Endothelial cell of umbilical vein (primary cell): ENCODE measurements at regions not wholly inside any gene's neighbourhood (a gene's known extent, or its start where the extent isn't known, plus 50 kb on each side); places are given as distances from the start of the nearest gene placed in this dataset.

ENCODE experiments used
- BruUV-seq: library from RNA; stranded (reverse); fragments of 400-500 nt; replicated peaks from 2 replicates; lab custom pipeline; 2021; lab: Mats Ljungman, UMichigan
- CTCF ChIA-PET: fragments of 300-600, 350-600 bp; sonication (Branson Sonifier 250); formaldehyde crosslinking; loops from one replicate; lab custom pipeline; 2021; ENCODE audit warnings: antibody characterized with exemption, inconsistent platforms; lab: Charles Lee
- POLR2A ChIA-PET: fragments of 300-600, 350-600 bp; sonication (Branson Sonifier 250); formaldehyde crosslinking; loops from one replicate; lab custom pipeline; 2021; ENCODE audit warnings: antibody characterized with exemption, inconsistent platforms; lab: Charles Lee
- DNase-seq: peaks from one replicate; pipeline ENCODE4 v3.0.0-alpha.2; 2011; ENCODE audit warnings: low read depth, low spot score
- FAIRE-seq: peaks from 2 replicates; lab custom pipeline; 2011; peaks lifted over from hg19 to GRCh38; lab: Jason Lieb, UNC
- H2AFZ ChIP-seq: 2 replicates; pipeline ENCODE4 v1.6.0; 2012; ENCODE audit warnings: low read depth, low read length, control low read depth, inconsistent platforms
- H3K27ac ChIP-seq: 2 replicates; pipeline ENCODE4 v1.5.1; 2011; ENCODE audit warnings: low read depth, mild to moderate bottlenecking, control low read depth, low read length, moderate library complexity; ENCODE audit not compliant: insufficient read depth
- H3K27me3 ChIP-seq, 2 experiments: 2 replicates each; pipeline versions ENCODE4 v1.6.0 to v1.6.1; 2011; ENCODE audit warnings: low read length in 2 of 2, mixed read lengths in 1 of 2; ENCODE audit not compliant: control insufficient read depth in 2 of 2, insufficient read depth in 2 of 2
- H3K36me3 ChIP-seq, 2 experiments: 2 replicates in 1 of 2; 3 replicates in 1 of 2; pipeline ENCODE4 v1.5.1; 2011; ENCODE audit warnings: low read length in 2 of 2, mild to moderate bottlenecking in 1 of 2, moderate library complexity in 1 of 2; ENCODE audit not compliant: control insufficient read depth in 2 of 2, insufficient read depth in 2 of 2; ENCODE audit errors: extremely low read depth in 1 of 2
- H3K4me1 ChIP-seq: 3 replicates; pipeline ENCODE4 v1.5.1; 2011; ENCODE audit warnings: mild to moderate bottlenecking, low read length; ENCODE audit not compliant: control insufficient read depth, insufficient read depth; ENCODE audit errors: extremely low read depth
- H3K4me2 ChIP-seq: 2 replicates; pipeline ENCODE4 v1.6.1; 2011; ENCODE audit warnings: low read length, control low read depth, mixed read lengths; ENCODE audit not compliant: insufficient read depth
- H3K4me3 ChIP-seq, 3 experiments: fragments of 200-600 bp in 1 of 3; sonication (generic), shearing (Covaris generic) in 1 of 3; replicated peaks in 1 of 3; 2 replicates each; pipeline ENCODE4 v1.5.1; 2011 to 2016; ENCODE audit warnings: control low read depth in 3 of 3, low read length in 3 of 3, mild to moderate bottlenecking in 2 of 3, inconsistent platforms in 1 of 3, low read depth in 1 of 3, moderate library complexity in 1 of 3; ENCODE audit not compliant: insufficient read depth in 1 of 3
- H3K79me2 ChIP-seq: 2 replicates; pipeline ENCODE4 v1.6.0; 2012; ENCODE audit warnings: low read length, inconsistent platforms; ENCODE audit not compliant: control insufficient read depth, insufficient read depth
- H3K9ac ChIP-seq: replicated peaks from 2 replicates; pipeline ENCODE3; 2011; ENCODE audit warnings: low read length, control low read depth; ENCODE audit not compliant: insufficient read depth; ENCODE audit errors: extremely low read depth
- H3K9me1 ChIP-seq: replicated peaks from 3 replicates; pipeline ENCODE4 v1.6.0; 2011; ENCODE audit warnings: mild to moderate bottlenecking, low read length; ENCODE audit not compliant: control insufficient read depth, insufficient read depth; ENCODE audit errors: extremely low read depth
- H3K9me3 ChIP-seq: replicated peaks from 2 replicates; pipeline ENCODE4 v1.5.1; 2012; ENCODE audit warnings: low read length, inconsistent platforms; ENCODE audit not compliant: control insufficient read depth, insufficient read depth
- H4K20me1 ChIP-seq: replicated peaks from 2 replicates; pipeline ENCODE3; 2011; ENCODE audit warnings: mild to moderate bottlenecking, low read length; ENCODE audit not compliant: control insufficient read depth, insufficient read depth; ENCODE audit errors: extremely low read depth
- EZH2 ChIP-seq: IDR thresholded peaks from 2 replicates; pipeline ENCODE4 v1.6.1; 2012; ENCODE audit warnings: borderline replicate concordance, low read depth, mild to moderate bottlenecking, moderate library complexity, low read length, inconsistent platforms; ENCODE audit not compliant: severe bottlenecking
- FOS ChIP-seq: IDR thresholded peaks from 2 replicates; pipeline ENCODE4 v1.6.1; 2011; ENCODE audit warnings: mild to moderate bottlenecking, low read length, moderate library complexity, borderline replicate concordance; ENCODE audit not compliant: insufficient read depth
- GATA2 ChIP-seq: IDR thresholded peaks from 2 replicates; pipeline ENCODE4 v1.7.0; 2011; ENCODE audit warnings: low read depth, mild to moderate bottlenecking, moderate library complexity, mixed read lengths, low read length; ENCODE audit not compliant: insufficient read length, insufficient read depth
- JUN ChIP-seq: IDR thresholded peaks from 2 replicates; pipeline ENCODE4 v1.6.1; 2011; ENCODE audit warnings: borderline replicate concordance, low read depth; ENCODE audit not compliant: insufficient read length, insufficient read depth
- MYC ChIP-seq: IDR thresholded peaks from one replicate; pipeline ENCODE4 v1.6.1; 2011; ENCODE audit warnings: mild to moderate bottlenecking, low read depth, low read length
- POLR2A ChIP-seq: IDR thresholded peaks from 2 replicates; pipeline ENCODE4 v1.6.1; 2012; ENCODE audit warnings: low read depth, mild to moderate bottlenecking, control low read depth, low read length
- POLR2AphosphoS5 ChIP-seq: IDR thresholded peaks from 2 replicates; pipeline ENCODE4 v1.6.1; 2012; ENCODE audit warnings: low read depth, mild to moderate bottlenecking, control low read depth, low read length, moderate library complexity; ENCODE audit not compliant: insufficient read depth
- dilution Hi-C: fragments of 300-500 bp; cut with MboI; formaldehyde crosslinking; loops from one replicate; pipeline ENCODE4 v1.15.0; 2019; ENCODE audit warnings: low sequenced_read_pairs; ENCODE audit not compliant: extremely low pct_ligation_motif_present
- intact Hi-C: fragments of 100-400 bp; cut with micrococcal nuclease; formaldehyde crosslinking; loops from one replicate; pipeline ENCODE4 v1.10.0; 2022
- TF ChIP-seq, protein P1 (sequence below): IDR thresholded peaks from 2 replicates; pipeline ENCODE4 v1.6.1; 2011; ENCODE audit not compliant: insufficient read depth, insufficient read length
- TF ChIP-seq, protein P2 (sequence below), 2 donors: IDR thresholded peaks; 1 replicate in 1 of 2; 2 replicates in 1 of 2; pipeline ENCODE4 v1.5.1; 2011; ENCODE audit warnings: low read length in 2 of 2, mild to moderate bottlenecking in 2 of 2, moderate library complexity in 2 of 2, control low read depth in 1 of 2, inconsistent platforms in 1 of 2, low read depth in 1 of 2; ENCODE audit not compliant: insufficient read depth in 1 of 2; ENCODE audit errors: extremely low read depth in 1 of 2

- FAIRE-seq (no peak), DNase-seq (no peak)
- BruUV-seq: no TSS peak
- TF ChIP-seq GATA2: no peak
- no peaks in the 10 kb centered on the region for H3K36me3 ChIP-seq
- H3K27me3 ChIP-seq: no peaks in the 10 kb centered on the region
- no peaks in the 10 kb centered on the region for H4K20me1 ChIP-seq
- H3K9ac ChIP-seq: no peak overlapping the region
- H3K9me1 ChIP-seq: no peaks in the 10 kb centered on the region
- no peak overlapping the region for H2AFZ ChIP-seq
- no peak overlapping the region for H3K4me3 ChIP-seq
- no peak overlapping the region for H3K4me2 ChIP-seq
- ChIA-PET POLR2A (no interaction called here), CTCF (no interaction called here)
- H3K27ac ChIP-seq: no peak overlapping the region
- H3K79me2 ChIP-seq: no peaks in the 10 kb centered on the region
- peaks cover 3% of the 10 kb centered on the region for H3K9me3 ChIP-seq
- H3K4me1 ChIP-seq: no peaks in the 10 kb centered on the region
- dilution Hi-C loops: no loop called here
- intact Hi-C loops: no loop called here
Measured at GRCh38 chr5:85515588-85515987, 1102.2 kb upstream of the COX7C start.

GRCh38 chr5:85517386-85517785, 1100.4 kb upstream of the COX7C start:
- Histone ChIP-seq H3K79me2 (no peaks in the 10 kb centered on the region), H3K27ac (no peak overlapping the region), H3K4me3 (no peak overlapping the region), H3K9ac (no peak overlapping the region), H2AFZ (no peak overlapping the region), H3K4me1 (no peaks in the 10 kb centered on the region), H3K4me2 (no peak overlapping the region), H3K9me3 (peaks cover 3% of the 10 kb centered on the region), H3K36me3 (no peaks in the 10 kb centered on the region), H3K27me3 (no peaks in the 10 kb centered on the region), H3K9me1 (no peaks in the 10 kb centered on the region), H4K20me1 (no peaks in the 10 kb centered on the region)
- FAIRE-seq (no peak), DNase-seq (no peak)
- ChIA-PET CTCF (no interaction called here), POLR2A (no interaction called here)
- dilution Hi-C loops: no loop called here
- no peak for TF ChIP-seq FOS
- TF ChIP-seq MYC: no peak
- no peak for TF ChIP-seq JUN
- TF ChIP-seq, protein P1, sequence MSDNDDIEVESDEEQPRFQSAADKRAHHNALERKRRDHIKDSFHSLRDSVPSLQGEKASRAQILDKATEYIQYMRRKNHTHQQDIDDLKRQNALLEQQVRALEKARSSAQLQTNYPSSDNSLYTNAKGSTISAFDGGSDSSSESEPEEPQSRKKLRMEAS: no peak
- no peak for TF ChIP-seq GATA2
- TF ChIP-seq, protein P2, sequence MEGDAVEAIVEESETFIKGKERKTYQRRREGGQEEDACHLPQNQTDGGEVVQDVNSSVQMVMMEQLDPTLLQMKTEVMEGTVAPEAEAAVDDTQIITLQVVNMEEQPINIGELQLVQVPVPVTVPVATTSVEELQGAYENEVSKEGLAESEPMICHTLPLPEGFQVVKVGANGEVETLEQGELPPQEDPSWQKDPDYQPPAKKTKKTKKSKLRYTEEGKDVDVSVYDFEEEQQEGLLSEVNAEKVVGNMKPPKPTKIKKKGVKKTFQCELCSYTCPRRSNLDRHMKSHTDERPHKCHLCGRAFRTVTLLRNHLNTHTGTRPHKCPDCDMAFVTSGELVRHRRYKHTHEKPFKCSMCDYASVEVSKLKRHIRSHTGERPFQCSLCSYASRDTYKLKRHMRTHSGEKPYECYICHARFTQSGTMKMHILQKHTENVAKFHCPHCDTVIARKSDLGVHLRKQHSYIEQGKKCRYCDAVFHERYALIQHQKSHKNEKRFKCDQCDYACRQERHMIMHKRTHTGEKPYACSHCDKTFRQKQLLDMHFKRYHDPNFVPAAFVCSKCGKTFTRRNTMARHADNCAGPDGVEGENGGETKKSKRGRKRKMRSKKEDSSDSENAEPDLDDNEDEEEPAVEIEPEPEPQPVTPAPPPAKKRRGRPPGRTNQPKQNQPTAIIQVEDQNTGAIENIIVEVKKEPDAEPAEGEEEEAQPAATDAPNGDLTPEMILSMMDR (IDR thresholded peaks at IDR 0.05; ENCODE audit: extremely low read depth in 1 of 2, insufficient read depth in 1 of 2, low read depth in 1 of 2, low read length in 2 of 2): no peak
- no peak for TF ChIP-seq POLR2AphosphoS5
- no peak for TF ChIP-seq POLR2A
- TF ChIP-seq EZH2: no peak
- no TSS peak for BruUV-seq
- intact Hi-C loops: no loop called here
